Endodermal cell (in vitro differentiated cells): ENCODE measurements at regions not wholly inside any gene's neighbourhood (a gene's known extent, or its start where the extent isn't known, plus 50 kb on each side); places are given as distances from the start of the nearest gene placed in this dataset.
A peak's percentile ranks its signal among the peaks of the same experiment; 100 is the strongest.

Source experiments
- DNase-seq: peaks from one replicate; pipeline ENCODE4 v3.0.0-alpha.2; 2017
- H3K27ac ChIP-seq: 2 replicates; pipeline ENCODE4 v1.5.1; 2013; ENCODE audit warnings: mild to moderate bottlenecking, low read depth, low read length, moderate library complexity
- H3K27me3 ChIP-seq: 2 replicates; pipeline ENCODE4 v1.6.1; 2013; ENCODE audit warnings: mild to moderate bottlenecking, low read length, moderate library complexity; ENCODE audit not compliant: insufficient read depth, control insufficient read depth, poor library complexity, severe bottlenecking
- H3K36me3 ChIP-seq: 2 replicates; pipeline ENCODE4 v1.7.0; 2013; ENCODE audit warnings: mild to moderate bottlenecking, low read length, moderate library complexity; ENCODE audit not compliant: control insufficient read depth, insufficient read depth
- H3K4me1 ChIP-seq: one replicate; pipeline ENCODE4 v1.7.0; 2013; ENCODE audit warnings: low read length; ENCODE audit not compliant: control insufficient read depth, insufficient read depth
- H3K4me3 ChIP-seq: 2 replicates; pipeline ENCODE4 v1.5.1; 2013; ENCODE audit warnings: mild to moderate bottlenecking, low read length, moderate library complexity
- H3K9ac ChIP-seq: 2 replicates; pipeline ENCODE4 v1.6.1; 2013; ENCODE audit warnings: mild to moderate bottlenecking, low read length, moderate library complexity; ENCODE audit not compliant: poor library complexity, severe bottlenecking; ENCODE audit errors: extremely low read depth
- H3K9me3 ChIP-seq: 2 replicates; pipeline ENCODE4 v1.6.1; 2013; ENCODE audit warnings: mild to moderate bottlenecking, low read length, moderate library complexity; ENCODE audit not compliant: control insufficient read depth
- H3K27ac Mint-ChIP-seq: 2 replicates; pipeline ENCODE4 v1.8.0; 2020; ENCODE audit warnings: mixed read lengths
- H3K27me3 Mint-ChIP-seq: 2 replicates; pipeline ENCODE4 v1.8.0; 2021; ENCODE audit warnings: mild to moderate bottlenecking, mixed read lengths; ENCODE audit not compliant: insufficient read depth
- H3K36me3 Mint-ChIP-seq: 2 replicates; pipeline ENCODE4 v1.8.0; 2020; ENCODE audit warnings: low read depth, mixed read lengths
- H3K4me1 Mint-ChIP-seq: 2 replicates; pipeline ENCODE4 v1.8.0; 2020; ENCODE audit warnings: mixed read lengths
- H3K4me3 Mint-ChIP-seq: 2 replicates; pipeline ENCODE4 v1.8.0; 2020; ENCODE audit warnings: mild to moderate bottlenecking, moderate library complexity, mixed read lengths
- H3K9me3 Mint-ChIP-seq: 2 replicates; pipeline ENCODE4 v1.8.0; 2020; ENCODE audit warnings: mild to moderate bottlenecking, mixed read lengths
- WGBS, 2 experiments: methylation state at CpG; one replicate each; pipeline versions ENCODE4 v1.1.5 to v1.1.7; 2013; ENCODE audit warnings: missing lambda C conversion rate in 2 of 2, mixed read lengths in 1 of 2; ENCODE audit not compliant: insufficient coverage in 1 of 2, insufficient read length in 1 of 2; 5-methylcytosine and 5-hydroxymethylcytosine counted together
- TF ChIP-seq, protein P1 (sequence below): fragments of 200-600 bp; sonication (generic); conservative IDR thresholded peaks from 2 replicates; pipeline ENCODE4 v1.5.0; 2021; ENCODE audit warnings: antibody characterized with exemption, mild to moderate bottlenecking

DNA sequence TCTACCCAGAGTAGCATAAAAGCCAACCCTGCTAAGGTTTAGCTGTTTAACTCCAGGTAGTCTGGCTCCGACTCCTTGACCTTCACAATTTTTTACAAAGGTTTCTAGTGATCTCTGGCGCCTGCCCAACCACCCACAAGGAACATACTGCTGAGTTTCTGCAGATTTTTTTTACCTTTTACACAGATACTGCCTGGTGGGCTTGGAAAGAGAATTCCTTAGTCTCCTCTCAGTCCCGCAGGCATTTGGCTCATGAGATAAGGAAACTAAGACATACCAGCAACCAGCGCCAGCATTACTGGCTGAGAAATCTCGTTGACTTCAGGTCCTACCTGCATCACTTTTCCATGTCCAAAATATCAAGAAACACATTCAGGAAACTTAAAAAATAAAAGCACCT, 51.1 kb upstream of the LYZL1 start:
- Histone ChIP-seq H3K4me1 (peaks cover 2% of the 10 kb centered on the region), H3K27ac (no peak overlapping the region), H3K9ac (no peak overlapping the region), H3K27me3 (no peaks in the 10 kb centered on the region), H3K36me3 (no peaks in the 10 kb centered on the region), H3K4me3 (no peak overlapping the region), H3K9me3 (no peaks in the 10 kb centered on the region)
- TF ChIP-seq, protein P1, sequence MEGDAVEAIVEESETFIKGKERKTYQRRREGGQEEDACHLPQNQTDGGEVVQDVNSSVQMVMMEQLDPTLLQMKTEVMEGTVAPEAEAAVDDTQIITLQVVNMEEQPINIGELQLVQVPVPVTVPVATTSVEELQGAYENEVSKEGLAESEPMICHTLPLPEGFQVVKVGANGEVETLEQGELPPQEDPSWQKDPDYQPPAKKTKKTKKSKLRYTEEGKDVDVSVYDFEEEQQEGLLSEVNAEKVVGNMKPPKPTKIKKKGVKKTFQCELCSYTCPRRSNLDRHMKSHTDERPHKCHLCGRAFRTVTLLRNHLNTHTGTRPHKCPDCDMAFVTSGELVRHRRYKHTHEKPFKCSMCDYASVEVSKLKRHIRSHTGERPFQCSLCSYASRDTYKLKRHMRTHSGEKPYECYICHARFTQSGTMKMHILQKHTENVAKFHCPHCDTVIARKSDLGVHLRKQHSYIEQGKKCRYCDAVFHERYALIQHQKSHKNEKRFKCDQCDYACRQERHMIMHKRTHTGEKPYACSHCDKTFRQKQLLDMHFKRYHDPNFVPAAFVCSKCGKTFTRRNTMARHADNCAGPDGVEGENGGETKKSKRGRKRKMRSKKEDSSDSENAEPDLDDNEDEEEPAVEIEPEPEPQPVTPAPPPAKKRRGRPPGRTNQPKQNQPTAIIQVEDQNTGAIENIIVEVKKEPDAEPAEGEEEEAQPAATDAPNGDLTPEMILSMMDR: no peak
- no peak overlapping the region for H3K4me3 Mint-ChIP-seq
- no peaks in the 10 kb centered on the region for H3K36me3 Mint-ChIP-seq
- 71 to 86% methylated on average over 1 to 5 of the region's 5 CpGs for WGBS, 2 experiments
- peaks cover 4% of the 10 kb centered on the region for H3K4me1 Mint-ChIP-seq
- no peaks in the 10 kb centered on the region for H3K27me3 Mint-ChIP-seq
- DNase-seq: peak; percentile 52
- no peak overlapping the region for H3K27ac Mint-ChIP-seq
- H3K9me3 Mint-ChIP-seq: no peaks in the 10 kb centered on the region

DNA sequence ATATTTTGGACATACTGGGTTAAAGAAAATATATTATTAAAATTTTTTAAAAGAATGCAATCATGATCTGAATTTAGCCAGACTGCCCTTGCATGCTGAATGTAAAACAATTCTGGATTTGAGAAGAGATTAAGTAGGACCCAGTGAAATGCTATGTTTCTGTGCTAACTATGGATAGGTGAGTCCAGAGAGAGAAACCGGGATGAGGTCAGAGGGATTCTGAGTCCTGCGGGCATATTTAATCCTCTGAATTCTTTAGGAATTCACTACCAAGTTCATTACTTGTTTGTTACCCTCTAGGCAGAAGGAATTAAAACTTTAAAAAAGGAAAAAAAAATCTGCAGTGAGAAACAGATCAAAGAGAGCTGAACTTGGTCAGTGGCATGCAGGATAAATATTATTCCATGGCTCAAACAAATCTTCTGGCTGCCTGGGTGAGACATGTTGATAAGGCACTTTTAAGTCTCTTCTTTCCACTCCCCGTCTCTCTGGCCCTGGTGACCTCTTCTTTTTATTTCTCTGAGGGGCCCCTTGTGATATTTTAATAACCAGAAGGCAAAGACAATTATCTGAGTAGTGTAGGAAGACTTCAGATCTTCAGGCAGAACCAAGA, 50.2 kb upstream of the LYZL1 start:
- Histone ChIP-seq H3K9me3 (no peaks in the 10 kb centered on the region), H3K9ac (no peak overlapping the region), H3K4me1 (peaks cover 2% of the 10 kb centered on the region), H3K4me3 (no peak overlapping the region), H3K27ac (no peak overlapping the region), H3K27me3 (no peaks in the 10 kb centered on the region), H3K36me3 (no peaks in the 10 kb centered on the region)
- H3K4me3 Mint-ChIP-seq: no peak overlapping the region
- H3K4me1 Mint-ChIP-seq: peaks cover 4% of the 10 kb centered on the region
- no peaks in the 10 kb centered on the region for H3K27me3 Mint-ChIP-seq
- DNase-seq: no peak
- H3K27ac Mint-ChIP-seq: no peak overlapping the region
- no peaks in the 10 kb centered on the region for H3K9me3 Mint-ChIP-seq
- TF ChIP-seq, protein P1: no peak
- H3K36me3 Mint-ChIP-seq: no peaks in the 10 kb centered on the region
- WGBS, 2 experiments: 50 to 92% methylated on average over 1 to 3 of the region's 3 CpGs
